ENCODE measurements at regions not wholly inside any gene's neighbourhood (a gene's known extent, or its start where the extent isn't known, plus 50 kb on each side); places are given as distances from the start of the nearest gene placed in this dataset.

DNA sequence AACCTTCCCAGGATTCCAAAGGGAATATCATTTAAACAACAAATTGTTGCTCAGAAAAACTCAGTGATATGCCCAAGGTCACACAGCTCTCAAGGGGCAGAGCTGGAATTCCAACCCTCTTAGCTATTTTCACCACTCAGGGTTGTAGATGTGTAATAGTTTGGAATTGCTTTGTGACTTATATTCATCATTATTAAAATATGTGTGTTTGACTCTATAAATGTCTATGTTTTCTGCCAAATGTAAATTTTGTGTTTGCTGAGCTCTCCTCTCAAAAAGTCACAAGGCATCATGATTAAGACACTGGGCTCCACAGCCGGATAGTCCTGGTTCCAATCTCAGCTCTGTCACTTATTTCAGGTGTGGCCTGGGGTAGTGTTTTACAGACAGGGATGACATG, 407.3 kb downstream of the TMEM135 start:
- Histone ChIP-seq H3K36me3 (ENCODE audit: control insufficient read depth, low read length) (no peaks in the 10 kb centered on the region), H3K4me1 (ENCODE audit: control insufficient read depth, low read length) (peaks cover 7% of the 10 kb centered on the region), H3K9me3 (ENCODE audit: control insufficient read depth, insufficient read depth, low read length) (no peaks in the 10 kb centered on the region), H3K4me3 (ENCODE audit: low read length) (no peak overlapping the region), H3K27me3 (ENCODE audit: control insufficient read depth, low read length) (no peaks in the 10 kb centered on the region), H4K20me1 (ENCODE audit: control insufficient read depth, insufficient read depth, low read depth, low read length) (no peaks in the 10 kb centered on the region), H3K4me2 (ENCODE audit: low read length) (no peak overlapping the region), H3K27ac (ENCODE audit: low read depth, low read length) (no peak overlapping the region), H3K79me2 (ENCODE audit: control insufficient read depth, low read length) (no peaks in the 10 kb centered on the region), H3K9me2 (replicated peaks; ENCODE audit: control insufficient read depth, low read length) (no peaks in the 10 kb centered on the region), H3F3A (ENCODE audit: control insufficient read depth, insufficient read depth) (no peaks in the 10 kb centered on the region)
- TF ChIP-seq CTCF (IDR thresholded peaks at IDR 0.05; ENCODE audit: low read depth, low read length, poor library complexity, severe bottlenecking), result no peak
- no peak for TF ChIP-seq EZH2phosphoT487 (IDR thresholded peaks at IDR 0.05; ENCODE audit: borderline replicate concordance, low read length)

DNA sequence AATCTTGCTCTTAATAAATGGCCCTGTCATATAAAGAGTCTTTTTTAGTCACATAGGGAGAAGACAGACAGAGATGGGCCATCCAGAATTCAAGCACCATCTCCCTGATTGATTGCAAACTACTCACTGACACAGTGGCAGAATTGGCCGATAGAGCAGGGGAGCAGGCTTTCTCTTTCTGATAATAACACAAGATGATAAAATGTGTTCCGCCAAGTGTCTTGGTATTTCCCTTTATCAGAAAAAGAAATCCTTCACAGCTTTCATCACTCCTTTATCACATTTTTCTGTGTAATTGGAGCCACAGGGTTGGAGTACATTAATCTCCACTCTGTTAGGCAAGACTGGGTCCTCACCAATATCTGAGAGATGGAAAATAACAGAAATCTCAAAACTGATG, 406.0 kb downstream of the TMEM135 start:
- H3K79me2 ChIP-seq (ENCODE audit: control insufficient read depth, low read length), result no peaks in the 10 kb centered on the region
- no peaks in the 10 kb centered on the region for H3K27me3 ChIP-seq (ENCODE audit: control insufficient read depth, low read length)
- TF ChIP-seq CTCF (IDR thresholded peaks at IDR 0.05; ENCODE audit: low read depth, low read length, poor library complexity, severe bottlenecking) (no peak), EZH2phosphoT487 (IDR thresholded peaks at IDR 0.05; ENCODE audit: borderline replicate concordance, low read length) (no peak)
- H3F3A ChIP-seq (ENCODE audit: control insufficient read depth, insufficient read depth), result no peaks in the 10 kb centered on the region
- no peaks in the 10 kb centered on the region for H3K9me2 ChIP-seq (replicated peaks; ENCODE audit: control insufficient read depth, low read length)
- no peak overlapping the region for H3K4me3 ChIP-seq (ENCODE audit: low read length)
- H3K27ac ChIP-seq (ENCODE audit: low read depth, low read length), result no peak overlapping the region
- H3K9me3 ChIP-seq (ENCODE audit: control insufficient read depth, insufficient read depth, low read length), result no peaks in the 10 kb centered on the region
- no peaks in the 10 kb centered on the region for H3K36me3 ChIP-seq (ENCODE audit: control insufficient read depth, low read length)
- peaks cover 7% of the 10 kb centered on the region for H3K4me1 ChIP-seq (ENCODE audit: control insufficient read depth, low read length)
- no peak overlapping the region for H3K4me2 ChIP-seq (ENCODE audit: low read length)
- H4K20me1 ChIP-seq (ENCODE audit: control insufficient read depth, insufficient read depth, low read depth, low read length), result no peaks in the 10 kb centered on the region

DNA sequence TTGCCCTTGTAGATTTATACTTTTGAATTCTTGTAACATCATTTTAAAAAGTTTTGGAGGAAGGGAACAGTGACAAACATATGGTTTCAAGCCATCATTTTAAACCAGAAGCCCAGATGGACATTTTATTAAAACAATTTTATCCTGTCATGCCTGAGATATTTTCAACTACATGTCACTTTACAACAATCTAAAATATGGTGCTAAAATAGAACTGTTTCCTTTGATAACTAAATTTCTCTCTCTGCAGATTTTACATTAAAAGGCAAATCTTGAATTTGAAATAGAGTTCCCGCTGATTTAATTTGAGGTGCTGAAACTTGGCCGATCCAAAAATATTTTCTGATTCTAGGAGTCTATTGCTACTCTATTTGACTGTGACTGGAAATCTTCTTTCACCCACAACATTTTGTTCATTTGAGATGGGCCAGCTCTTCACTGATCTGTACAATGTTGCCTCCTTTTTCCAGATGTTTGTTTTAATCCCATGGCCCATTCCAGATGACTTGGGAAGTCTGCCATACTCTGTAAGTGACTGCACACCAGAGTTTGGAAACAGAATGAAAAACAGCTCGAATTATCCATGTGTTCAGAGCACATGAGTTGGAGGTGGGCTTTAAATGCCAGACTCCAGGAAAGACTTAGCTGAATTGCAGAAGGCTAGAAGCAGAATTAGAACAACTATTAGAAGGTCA, 402.5 kb downstream of the TMEM135 start:
- no peaks in the 10 kb centered on the region for H3K79me2 ChIP-seq (ENCODE audit: control insufficient read depth, low read length)
- H3K4me3 ChIP-seq (ENCODE audit: low read length), result no peak overlapping the region
- no peaks in the 10 kb centered on the region for H4K20me1 ChIP-seq (ENCODE audit: control insufficient read depth, insufficient read depth, low read depth, low read length)
- H3K27me3 ChIP-seq (ENCODE audit: control insufficient read depth, low read length), result no peaks in the 10 kb centered on the region
- H3F3A ChIP-seq (ENCODE audit: control insufficient read depth, insufficient read depth), result no peaks in the 10 kb centered on the region
- H3K36me3 ChIP-seq (ENCODE audit: control insufficient read depth, low read length), result no peaks in the 10 kb centered on the region
- H3K4me1 ChIP-seq (ENCODE audit: control insufficient read depth, low read length), result no peaks in the 10 kb centered on the region
- no peak overlapping the region for H3K27ac ChIP-seq (ENCODE audit: low read depth, low read length)
- no peaks in the 10 kb centered on the region for H3K9me2 ChIP-seq (replicated peaks; ENCODE audit: control insufficient read depth, low read length)
- H3K9me3 ChIP-seq (ENCODE audit: control insufficient read depth, insufficient read depth, low read length), result no peaks in the 10 kb centered on the region
- TF ChIP-seq CTCF (IDR thresholded peaks at IDR 0.05; ENCODE audit: low read depth, low read length, poor library complexity, severe bottlenecking) (no peak), EZH2phosphoT487 (IDR thresholded peaks at IDR 0.05; ENCODE audit: borderline replicate concordance, low read length) (no peak)
- no peak overlapping the region for H3K4me2 ChIP-seq (ENCODE audit: low read length)
